PFSK-1 (cell line): ENCODE measurements at regions not wholly inside any gene's neighbourhood (a gene's known extent, or its start where the extent isn't known, plus 50 kb on each side); places are given as distances from the start of the nearest gene placed in this dataset.

ENCODE experiments used
- POLR2AphosphoS5 ChIP-seq: IDR thresholded peaks from 2 replicates; pipeline ENCODE4 v1.6.1; 2012; ENCODE audit warnings: low read depth, mild to moderate bottlenecking, control low read depth, low read length, moderate library complexity
- REST ChIP-seq, 2 experiments: IDR thresholded peaks; 2 replicates each; pipeline versions ENCODE4 v1.6.1 to v1.8.0; 2011 to 2012; ENCODE audit warnings: low read depth in 2 of 2, low read length in 2 of 2, control low read depth in 1 of 2, inconsistent platforms in 1 of 2, mild to moderate bottlenecking in 1 of 2, moderate library complexity in 1 of 2; ENCODE audit not compliant: insufficient read depth in 1 of 2
- TAF1 ChIP-seq: IDR thresholded peaks from 2 replicates; pipeline ENCODE4 v1.6.1; 2012; ENCODE audit warnings: low read length, control low read depth, borderline replicate concordance; ENCODE audit not compliant: insufficient read depth

DNA sequence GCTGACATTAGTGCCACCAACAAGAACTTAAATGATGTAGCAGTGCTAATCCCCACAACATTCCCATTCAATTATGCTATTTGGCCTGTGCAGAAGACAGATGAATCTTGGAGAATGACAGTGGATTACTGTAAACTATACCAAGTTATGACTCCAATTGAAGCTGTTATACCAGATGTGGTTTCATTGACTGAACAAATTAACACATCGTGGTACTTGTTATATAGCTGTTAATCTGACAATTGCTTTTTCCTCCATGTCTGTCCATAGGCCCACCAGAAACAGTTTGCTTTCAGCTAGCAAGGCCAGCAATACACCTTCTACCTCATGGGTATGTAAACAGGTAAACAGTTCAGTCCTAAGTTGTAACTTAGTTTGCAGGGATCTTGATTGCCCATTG lies 101.1 kb downstream of the S1PR1 start:
- TF ChIP-seq TAF1 (no peak), REST (IDR thresholded peaks at IDR 0.05; ENCODE audit: insufficient read depth in 1 of 2, low read depth in 2 of 2, low read length in 2 of 2) (no peak), POLR2AphosphoS5 (no peak)
